PC-9 (cell line): ENCODE measurements at regions not wholly inside any gene's neighbourhood (a gene's known extent, or its start where the extent isn't known, plus 50 kb on each side); places are given as distances from the start of the nearest gene placed in this dataset.

Source experiments
- CTCF ChIP-seq: fragments of 200-600 bp; sonication (generic); conservative IDR thresholded peaks from 2 replicates; pipeline ENCODE4 v1.6.1; 2017; ENCODE audit warnings: mixed run types, antibody characterized with exemption, mild to moderate bottlenecking, moderate library complexity
- EZH2 ChIP-seq: fragments of 200-600 bp; sonication (generic); IDR thresholded peaks from 2 replicates; pipeline ENCODE4 v1.8.0; 2017; ENCODE audit warnings: antibody characterized with exemption, low read depth

GRCh38 chr3:135564696-135565095 lies 400.8 kb upstream of the PPP2R3A start:
- TF ChIP-seq CTCF, result no peak
- no peak for TF ChIP-seq EZH2
